ENCODE measurements at regions not wholly inside any gene's neighbourhood (a gene's known extent, or its start where the extent isn't known, plus 50 kb on each side); places are given as distances from the start of the nearest gene placed in this dataset.

- DNase-seq = no peak
- H3K27ac Mint-ChIP-seq = no peak overlapping the region
- H3K4me1 Mint-ChIP-seq (ENCODE audit: low read depth) = no peaks in the 10 kb centered on the region
These were observed 113.6 kb downstream of the UCHL5 start for GRCh38 chr1:192945390-192946130.

GRCh38 chr1:192949783-192950182, 109.4 kb downstream of the UCHL5 start:
- Mint-ChIP-seq H3K4me1 (ENCODE audit: low read depth) (no peaks in the 10 kb centered on the region), H3K27me3 (no peaks in the 10 kb centered on the region), H3K4me3 (no peak overlapping the region), H3K9me3 (no peaks in the 10 kb centered on the region), H3K36me3 (ENCODE audit: low read depth) (no peaks in the 10 kb centered on the region), H3K27ac (no peak overlapping the region)
- DNase-seq = no peak

More at GRCh38 chr1:192945390-192946130, 113.6 kb downstream of the UCHL5 start:
- no peaks in the 10 kb centered on the region for H3K9me3 Mint-ChIP-seq
- no peaks in the 10 kb centered on the region for H3K36me3 Mint-ChIP-seq (ENCODE audit: low read depth)
- H3K27me3 Mint-ChIP-seq = no peaks in the 10 kb centered on the region
- H3K4me3 Mint-ChIP-seq = no peak overlapping the region

- no peak for DNase-seq
- H3K27me3 Mint-ChIP-seq = no peaks in the 10 kb centered on the region
- no peak overlapping the region for H3K4me3 Mint-ChIP-seq
- H3K27ac Mint-ChIP-seq = no peak overlapping the region
- H3K9me3 Mint-ChIP-seq = no peaks in the 10 kb centered on the region
- no peaks in the 10 kb centered on the region for H3K4me1 Mint-ChIP-seq (ENCODE audit: low read depth)
- H3K36me3 Mint-ChIP-seq (ENCODE audit: low read depth) = no peaks in the 10 kb centered on the region
These were observed 108.2 kb downstream of the UCHL5 start for GRCh38 chr1:192950926-192951325.

GRCh38 chr1:192951691-192952460, 107.3 kb downstream of the UCHL5 start:
- Mint-ChIP-seq H3K27ac (peak overlapping the region; percentile 35), H3K4me3 (no peak overlapping the region), H3K4me1 (ENCODE audit: low read depth) (no peaks in the 10 kb centered on the region), H3K9me3 (no peaks in the 10 kb centered on the region), H3K27me3 (no peaks in the 10 kb centered on the region), H3K36me3 (ENCODE audit: low read depth) (no peaks in the 10 kb centered on the region)
- DNase-seq = no peak

GRCh38 chr1:192952646-192953045, 106.5 kb downstream of the UCHL5 start:
- Mint-ChIP-seq H3K4me3 (no peak overlapping the region), H3K4me1 (ENCODE audit: low read depth) (no peaks in the 10 kb centered on the region), H3K9me3 (no peaks in the 10 kb centered on the region), H3K36me3 (ENCODE audit: low read depth) (no peaks in the 10 kb centered on the region), H3K27ac (no peak overlapping the region), H3K27me3 (no peaks in the 10 kb centered on the region)
- no peak for DNase-seq

GRCh38 chr1:192954705-192955265, 104.4 kb downstream of the UCHL5 start:
- DNase-seq = no peak
- no peaks in the 10 kb centered on the region for H3K9me3 Mint-ChIP-seq
- no peak overlapping the region for H3K4me3 Mint-ChIP-seq
- H3K27ac Mint-ChIP-seq = no peak overlapping the region
- no peaks in the 10 kb centered on the region for H3K36me3 Mint-ChIP-seq (ENCODE audit: low read depth)
- H3K4me1 Mint-ChIP-seq (ENCODE audit: low read depth) = peaks cover 2% of the 10 kb centered on the region
- H3K27me3 Mint-ChIP-seq = no peaks in the 10 kb centered on the region

GRCh38 chr1:192958350-192958749, 100.8 kb downstream of the UCHL5 start:
- DNase-seq = no peak
- Mint-ChIP-seq H3K9me3 (no peaks in the 10 kb centered on the region), H3K4me1 (ENCODE audit: low read depth) (peaks cover 8% of the 10 kb centered on the region), H3K27ac (no peak overlapping the region), H3K4me3 (no peak overlapping the region), H3K36me3 (ENCODE audit: low read depth) (no peaks in the 10 kb centered on the region), H3K27me3 (no peaks in the 10 kb centered on the region)

GRCh38 chr1:192958871-192959270, 100.3 kb downstream of the UCHL5 start:
- H3K27ac Mint-ChIP-seq = no peak overlapping the region
- H3K27me3 Mint-ChIP-seq = no peaks in the 10 kb centered on the region
- no peak for DNase-seq
- H3K4me1 Mint-ChIP-seq (ENCODE audit: low read depth) = peaks cover 8% of the 10 kb centered on the region
- no peaks in the 10 kb centered on the region for H3K36me3 Mint-ChIP-seq (ENCODE audit: low read depth)
- no peak overlapping the region for H3K4me3 Mint-ChIP-seq
- H3K9me3 Mint-ChIP-seq = no peaks in the 10 kb centered on the region

GRCh38 chr1:192959657-192960186, 99.4 kb downstream of the UCHL5 start:
- Mint-ChIP-seq H3K36me3 (ENCODE audit: low read depth) (no peaks in the 10 kb centered on the region), H3K9me3 (no peaks in the 10 kb centered on the region), H3K27ac (no peak overlapping the region), H3K27me3 (no peaks in the 10 kb centered on the region), H3K4me1 (ENCODE audit: low read depth) (peaks cover 8% of the 10 kb centered on the region), H3K4me3 (no peak overlapping the region)
- DNase-seq = no peak
